ENCODE measurements at regions not wholly inside any gene's neighbourhood (a gene's known extent, or its start where the extent isn't known, plus 50 kb on each side); places are given as distances from the start of the nearest gene placed in this dataset.
"Not testable (repeated sequence)": the region's sequence is repeated elsewhere in the genome, so short reads cannot be mapped to it uniquely, and the experiment has no call there.

GRCh38 chr20:63145156-63145555 lies 70.8 kb downstream of the YTHDF1 start:
- intact Hi-C loops (cut with DNase I), result no loop called here
- DNase-seq (ENCODE audit: low spot score), result peak; percentile 22

GRCh38 chr20:63142933-63143332 lies 73.0 kb downstream of the YTHDF1 start:
- peak; percentile 3 for DNase-seq (ENCODE audit: low spot score)
- intact Hi-C loops (cut with DNase I), result no loop called here

GRCh38 chr20:63141531-63141930 lies 74.4 kb downstream of the YTHDF1 start:
- intact Hi-C loops (cut with DNase I), result no loop called here
- DNase-seq (ENCODE audit: low spot score), result peak; percentile 51

- peak; percentile 69 for DNase-seq (ENCODE audit: low spot score)
- intact Hi-C loops (cut with DNase I), result no loop called here
Observed at GRCh38 chr20:63140514-63141433, 75.2 kb downstream of the YTHDF1 start.

GRCh38 chr20:63139837-63140236 lies 76.1 kb downstream of the YTHDF1 start:
- DNase-seq (ENCODE audit: low spot score), result peak; percentile 50

GRCh38 chr20:63139356-63139755 lies 76.6 kb downstream of the YTHDF1 start:
- intact Hi-C loops (cut with DNase I), result no loop called here
- DNase-seq (ENCODE audit: low spot score), result no peak

More at GRCh38 chr20:63139837-63140236, 76.1 kb downstream of the YTHDF1 start:
- intact Hi-C loops (cut with DNase I), result no loop called here

GRCh38 chr20:63138855-63139341 lies 77.0 kb downstream of the YTHDF1 start:
- intact Hi-C loops (cut with DNase I), result no loop called here
- DNase-seq (ENCODE audit: low spot score), result peak; percentile 47

- intact Hi-C loops (cut with DNase I), result no loop called here
- peak; percentile 29 for DNase-seq (ENCODE audit: low spot score)
Observed at GRCh38 chr20:63137851-63138415, 78.0 kb downstream of the YTHDF1 start.

- intact Hi-C loops (cut with DNase I), result no loop called here
- DNase-seq (ENCODE audit: low spot score), result peak; percentile 65
Observed at GRCh38 chr20:63136296-63136695, 79.6 kb downstream of the YTHDF1 start.

- intact Hi-C loops (cut with DNase I), result no loop called here
- DNase-seq (ENCODE audit: low spot score), result peak; percentile 64
Observed at GRCh38 chr20:63135411-63135810, 80.5 kb downstream of the YTHDF1 start.

- DNase-seq (ENCODE audit: low spot score); intact Hi-C loops (cut with DNase I): not testable (repeated sequence)
Observed at GRCh38 chr20:63134711-63135361, 81.1 kb downstream of the YTHDF1 start.

GRCh38 chr20:63134201-63134612 lies 81.7 kb downstream of the YTHDF1 start:
- intact Hi-C loops (cut with DNase I), result no loop called here
- peak; percentile 80 for DNase-seq (ENCODE audit: low spot score)

- intact Hi-C loops (cut with DNase I), result no loop called here
Observed at GRCh38 chr20:63133481-63134091, 82.3 kb downstream of the YTHDF1 start.

GRCh38 chr20:63132715-63133471 lies 83.0 kb downstream of the YTHDF1 start:
- peak; percentile 79 for DNase-seq (ENCODE audit: low spot score)
- intact Hi-C loops (cut with DNase I), result no loop called here

More at GRCh38 chr20:63133481-63134091, 82.3 kb downstream of the YTHDF1 start:
- DNase-seq (ENCODE audit: low spot score), result no peak

GRCh38 chr20:63132131-63132714 lies 83.7 kb downstream of the YTHDF1 start:
- intact Hi-C loops (cut with DNase I), result no loop called here
- DNase-seq (ENCODE audit: low spot score), result peak; percentile 72

GRCh38 chr20:63130658-63131577 lies 85.0 kb downstream of the YTHDF1 start:
- intact Hi-C loops (cut with DNase I), result no loop called here
- peak; percentile 72 for DNase-seq (ENCODE audit: low spot score)

- intact Hi-C loops (cut with DNase I), result no loop called here
- DNase-seq (ENCODE audit: low spot score), result peak; percentile 57
Observed at GRCh38 chr20:63129991-63130657, 85.8 kb downstream of the YTHDF1 start.

Measured in posterior vena cava (tissue), 2 donors.